A673 (cell line): ENCODE measurements at regions not wholly inside any gene's neighbourhood (a gene's known extent, or its start where the extent isn't known, plus 50 kb on each side); places are given as distances from the start of the nearest gene placed in this dataset.
"Not testable (repeated sequence)": the region's sequence is repeated elsewhere in the genome, so short reads cannot be mapped to it uniquely, and the experiment has no call there.

Experiments
- BruUV-seq: library from RNA; stranded (reverse); fragments of 400-500 nt; replicated peaks from 2 replicates; lab custom pipeline; 2021; lab: Mats Ljungman, UMichigan
- CTCF ChIA-PET: fragments of 300-600 bp; sonication (Branson Sonifier 250); formaldehyde crosslinking; loops from one replicate; lab custom pipeline; 2022; ENCODE audit warnings: antibody characterized with exemption; lab: Charles Lee
- POLR2A ChIA-PET: fragments of 300-600 bp; sonication (Branson Sonifier 250); formaldehyde crosslinking; loops from one replicate; lab custom pipeline; 2022; ENCODE audit warnings: antibody characterized with exemption; ENCODE audit not compliant: low non-redundant PET; lab: Charles Lee
- DNase-seq: peaks from one replicate; pipeline ENCODE4 v3.0.0-alpha.2; 2015; ENCODE audit warnings: low spot score
- H3K27ac ChIP-seq: fragments of 200-600 bp; sonication (generic); 2 replicates; pipeline ENCODE4 v1.5.1; 2016; ENCODE audit warnings: mixed run types, low read depth, mild to moderate bottlenecking, mixed read lengths, antibody characterized with exemption, low read length; ENCODE audit not compliant: poor library complexity, severe bottlenecking
- H3K27me3 ChIP-seq: fragments of 200-600 bp; sonication (generic); replicated peaks from 2 replicates; pipeline ENCODE4 v1.6.1; 2017; ENCODE audit warnings: mixed run types, low read depth, mild to moderate bottlenecking, mixed read lengths, antibody characterized with exemption, low read length; ENCODE audit not compliant: insufficient read depth, poor library complexity
- H3K36me3 ChIP-seq: fragments of 200-600 bp; sonication (generic); 2 replicates; pipeline ENCODE4 v1.6.1; 2016; ENCODE audit warnings: mixed run types, mild to moderate bottlenecking, mixed read lengths, antibody characterized with exemption, low read length; ENCODE audit not compliant: insufficient read depth, poor library complexity, severe bottlenecking
- H3K4me1 ChIP-seq: fragments of 200-600 bp; sonication (generic); 2 replicates; pipeline ENCODE4 v1.6.1; 2017; ENCODE audit warnings: mixed run types, mild to moderate bottlenecking, mixed read lengths, antibody characterized with exemption, low read length; ENCODE audit not compliant: insufficient read depth, poor library complexity, severe bottlenecking
- H3K4me3 ChIP-seq: fragments of 200-600 bp; sonication (generic); 2 replicates; pipeline ENCODE4 v1.5.1; 2016; ENCODE audit warnings: low read depth, mixed run types, mild to moderate bottlenecking, mixed read lengths, low read length; ENCODE audit not compliant: poor library complexity, severe bottlenecking
- H3K9me3 ChIP-seq: fragments of 200-600 bp; sonication (generic); 2 replicates; pipeline ENCODE4 v1.6.1; 2016; ENCODE audit warnings: mixed run types, low read depth, mild to moderate bottlenecking, mixed read lengths, antibody characterized with exemption, low read length; ENCODE audit not compliant: poor library complexity, severe bottlenecking
- CTCF ChIP-seq: fragments of 300-800, 200-600 bp; sonication (generic); conservative IDR thresholded peaks from 2 replicates; pipeline ENCODE4 v1.5.1; 2017; ENCODE audit warnings: low read depth, mild to moderate bottlenecking, antibody characterized with exemption, low read length, moderate library complexity, mixed read lengths
- intact Hi-C: fragments of 100-400 bp; cut with micrococcal nuclease; formaldehyde crosslinking; loops from one replicate; pipeline ENCODE4 v1.10.0; 2022; ENCODE audit not compliant: unreplicated experiment

GRCh38 chr11:67847896-67848875 is 155.7 kb downstream of the UNC93B1 start:
- peak; percentile 52 for TF ChIP-seq CTCF
- H3K4me1 ChIP-seq, POLR2A ChIA-PET, BruUV-seq, H3K36me3 ChIP-seq, H3K4me3 ChIP-seq, H3K27ac ChIP-seq, H3K9me3 ChIP-seq, H3K27me3 ChIP-seq, DNase-seq: not testable (repeated sequence)
- CTCF ChIA-PET: interaction anchor here (0.6 kb wide), 1 partner anchor 194 kb away, joined by 7 read pairs; no protein-coding TSS in a partner anchor
- intact Hi-C loops: loop anchor here (10.0 kb wide), 1 partner anchor 147 kb away; no protein-coding TSS in a partner anchor

DNA sequence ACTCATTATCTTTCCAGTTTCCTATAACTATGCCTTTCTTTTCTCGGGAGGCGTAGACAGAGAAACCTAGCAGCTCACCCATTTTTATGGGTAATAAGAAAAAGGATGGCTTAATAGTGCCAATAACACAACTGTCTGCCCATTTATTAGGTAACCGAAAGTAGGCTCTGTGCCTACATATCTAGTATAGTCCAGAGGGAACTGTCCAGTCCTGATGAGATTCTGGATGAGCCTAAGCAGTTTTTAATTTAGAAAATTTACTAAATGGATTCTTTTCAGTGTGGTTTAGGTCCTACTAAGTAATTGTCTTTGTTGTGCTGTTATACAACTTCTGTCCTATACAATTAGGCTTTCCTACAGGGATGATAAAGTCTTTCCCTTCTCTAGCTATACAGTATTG is 157.6 kb downstream of the UNC93B1 start:
- CTCF ChIA-PET, H3K4me1 ChIP-seq, POLR2A ChIA-PET, H3K27me3 ChIP-seq, H3K36me3 ChIP-seq, DNase-seq, H3K4me3 ChIP-seq, BruUV-seq, H3K27ac ChIP-seq, H3K9me3 ChIP-seq: not testable (repeated sequence)
- intact Hi-C loops: loop anchor here (10.0 kb wide), 1 partner anchor 148 kb away; no protein-coding TSS in a partner anchor

DNA sequence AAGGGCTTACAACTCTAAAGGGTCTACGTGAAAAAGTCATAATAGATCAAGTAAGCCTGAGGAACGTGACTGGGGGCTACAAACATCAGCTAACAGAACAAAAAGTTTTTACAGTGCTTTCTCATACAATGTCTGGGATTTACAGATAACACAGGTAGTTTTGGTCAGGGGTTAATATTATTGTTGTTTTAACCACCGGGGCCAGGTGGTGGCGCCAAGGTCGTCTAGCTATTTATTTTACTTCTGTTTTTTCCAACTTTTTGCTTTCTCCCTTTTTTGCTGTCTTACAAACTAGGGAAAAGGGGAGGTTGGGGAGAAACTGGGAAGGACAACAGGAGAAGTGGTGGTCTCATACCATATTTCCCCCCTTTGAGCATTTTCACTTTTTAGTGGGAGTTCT is 158.6 kb downstream of the UNC93B1 start:
- BruUV-seq, CTCF ChIA-PET, H3K4me1 ChIP-seq, H3K4me3 ChIP-seq, POLR2A ChIA-PET, H3K36me3 ChIP-seq, H3K9me3 ChIP-seq, H3K27ac ChIP-seq, DNase-seq, H3K27me3 ChIP-seq: not testable (repeated sequence)
- TF ChIP-seq CTCF: 0 out of 2 replicates have a peak, but pooled peaks have one; percentile 12
- intact Hi-C loops: loop anchor here (10.0 kb wide), 1 partner anchor 150 kb away; no protein-coding TSS in a partner anchor

DNA sequence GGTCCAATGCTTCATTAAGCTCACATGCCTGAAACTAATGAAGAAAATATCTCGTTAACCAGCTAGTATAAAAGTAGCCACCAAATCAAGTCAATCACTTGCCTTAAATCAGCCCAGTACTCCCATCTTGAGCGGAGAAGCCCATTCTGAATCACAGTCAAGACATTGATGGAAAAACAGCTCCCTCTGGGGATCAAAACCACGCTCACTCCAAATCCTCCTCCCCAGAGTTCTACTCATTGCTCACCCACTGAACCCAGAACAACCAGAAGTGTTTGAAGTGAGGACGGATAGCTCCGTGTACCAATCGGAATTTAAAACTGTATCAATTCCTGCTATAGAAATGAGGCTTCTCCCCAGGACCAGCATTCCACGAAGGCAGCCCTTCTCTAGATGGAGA is 163.3 kb downstream of the UNC93B1 start:
- H3K27me3 ChIP-seq, DNase-seq, H3K36me3 ChIP-seq, H3K9me3 ChIP-seq, POLR2A ChIA-PET, H3K4me1 ChIP-seq, CTCF ChIA-PET, H3K4me3 ChIP-seq, BruUV-seq, H3K27ac ChIP-seq: not testable (repeated sequence)
- intact Hi-C loops: loop anchor here (10.0 kb wide), 1 partner anchor 154 kb away; no protein-coding TSS in a partner anchor

DNA sequence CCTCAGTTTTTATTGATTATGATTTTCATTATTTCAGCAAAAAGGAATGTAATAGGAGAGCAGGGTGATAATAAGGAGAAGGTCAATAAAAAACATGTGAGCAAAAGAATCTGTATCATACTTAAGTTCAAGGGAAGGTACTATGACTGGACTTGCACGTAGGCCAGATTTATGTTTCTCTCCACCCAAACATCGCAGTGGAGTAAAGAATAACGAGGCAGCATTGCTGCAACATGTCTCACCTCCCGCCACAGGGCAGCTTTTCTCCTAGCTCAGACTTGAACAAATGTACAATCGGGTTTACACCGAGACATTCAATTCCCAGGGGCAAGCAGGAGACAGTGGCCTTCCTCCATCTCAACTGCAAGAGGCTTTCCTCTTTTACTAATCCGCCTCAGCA is 155.7 kb upstream of the ALDH3B2 start:
- intact Hi-C loops, H3K4me1 ChIP-seq, DNase-seq, H3K27ac ChIP-seq, BruUV-seq, H3K36me3 ChIP-seq, H3K9me3 ChIP-seq, H3K4me3 ChIP-seq, H3K27me3 ChIP-seq, CTCF ChIA-PET, POLR2A ChIA-PET: not testable (repeated sequence)

GRCh38 chr11:67826951-67827296 is 152.5 kb upstream of the ALDH3B2 start:
- H3K9me3 ChIP-seq, H3K27ac ChIP-seq, CTCF ChIA-PET, H3K4me1 ChIP-seq, H3K36me3 ChIP-seq, POLR2A ChIA-PET, intact Hi-C loops, BruUV-seq, H3K27me3 ChIP-seq, DNase-seq, H3K4me3 ChIP-seq: not testable (repeated sequence)
